Ovary (tissue), 3 donors: ENCODE measurements at regions not wholly inside any gene's neighbourhood (a gene's known extent, or its start where the extent isn't known, plus 50 kb on each side); places are given as distances from the start of the nearest gene placed in this dataset.
"Not testable (repeated sequence)": the region's sequence is repeated elsewhere in the genome, so short reads cannot be mapped to it uniquely, and the experiment has no call there.

Experiments
- EP300 ChIP-seq: sonication (generic); formaldehyde crosslinking; IDR thresholded peaks from one replicate; pipeline ENCODE4 v1.6.1; 2017; ENCODE audit warnings: antibody characterized with exemption
- POLR2A ChIP-seq: fragments of 450-650 bp; IDR thresholded peaks from one replicate; pipeline ENCODE4 v1.6.1; 2017; ENCODE audit warnings: antibody characterized with exemption, mild to moderate bottlenecking, moderate library complexity
- TF ChIP-seq, protein P1 (sequence below), 3 donors: fragments of 450-650 bp in 2 of 3; fragments of 200-600 bp in 1 of 3; IDR thresholded peaks; one replicate each; pipeline versions ENCODE4 v1.5.1 to v1.8.0; 2016 to 2022; ENCODE audit warnings: antibody characterized with exemption in 3 of 3, mild to moderate bottlenecking in 1 of 3
- donor health status: DM: no; HTN: no; CAD: no.

DNA sequence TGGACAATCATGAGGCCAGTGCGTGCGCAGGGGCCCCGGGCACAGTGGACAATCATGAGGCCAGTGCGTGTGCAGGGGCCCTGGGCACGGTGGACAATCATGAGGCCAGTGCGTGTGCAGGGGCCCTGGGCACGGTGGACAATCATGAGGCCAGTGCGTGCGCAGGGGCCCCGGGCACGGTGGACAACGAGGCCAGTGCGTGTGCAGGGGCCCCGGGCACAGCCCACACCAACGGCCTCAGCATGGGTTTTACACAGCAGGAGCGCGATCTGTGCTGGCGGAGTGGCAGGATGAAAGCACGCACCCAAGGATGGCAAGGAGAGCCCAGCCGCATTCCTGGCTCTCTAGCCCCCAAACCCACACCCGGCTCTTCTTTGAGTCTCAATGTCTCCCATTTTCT is 78.8 kb downstream of the RFLNA start:
- TF ChIP-seq, protein P1, sequence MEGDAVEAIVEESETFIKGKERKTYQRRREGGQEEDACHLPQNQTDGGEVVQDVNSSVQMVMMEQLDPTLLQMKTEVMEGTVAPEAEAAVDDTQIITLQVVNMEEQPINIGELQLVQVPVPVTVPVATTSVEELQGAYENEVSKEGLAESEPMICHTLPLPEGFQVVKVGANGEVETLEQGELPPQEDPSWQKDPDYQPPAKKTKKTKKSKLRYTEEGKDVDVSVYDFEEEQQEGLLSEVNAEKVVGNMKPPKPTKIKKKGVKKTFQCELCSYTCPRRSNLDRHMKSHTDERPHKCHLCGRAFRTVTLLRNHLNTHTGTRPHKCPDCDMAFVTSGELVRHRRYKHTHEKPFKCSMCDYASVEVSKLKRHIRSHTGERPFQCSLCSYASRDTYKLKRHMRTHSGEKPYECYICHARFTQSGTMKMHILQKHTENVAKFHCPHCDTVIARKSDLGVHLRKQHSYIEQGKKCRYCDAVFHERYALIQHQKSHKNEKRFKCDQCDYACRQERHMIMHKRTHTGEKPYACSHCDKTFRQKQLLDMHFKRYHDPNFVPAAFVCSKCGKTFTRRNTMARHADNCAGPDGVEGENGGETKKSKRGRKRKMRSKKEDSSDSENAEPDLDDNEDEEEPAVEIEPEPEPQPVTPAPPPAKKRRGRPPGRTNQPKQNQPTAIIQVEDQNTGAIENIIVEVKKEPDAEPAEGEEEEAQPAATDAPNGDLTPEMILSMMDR (IDR thresholded peaks at IDR 0.05): not testable (repeated sequence)
- not testable (repeated sequence) for TF ChIP-seq POLR2A, EP300
